NCI-H146 treated with DMSO at 0.1 percent for 48 hours (cell line): ENCODE measurements at regions not wholly inside any gene's neighbourhood (a gene's known extent, or its start where the extent isn't known, plus 50 kb on each side); places are given as distances from the start of the nearest gene placed in this dataset.

Experiments
- DNase-seq: peaks from one replicate; lab custom pipeline; 2025; ENCODE audit not compliant: unreplicated experiment; lab: John Stamatoyannopoulos, UW

- no peak for DNase-seq
Measured at GRCh38 chr6:167487749-167488664, 163.1 kb downstream of the TTLL2 start.

- no peak for DNase-seq
Measured at GRCh38 chr6:167491438-167492099, 166.7 kb downstream of the TTLL2 start.

GRCh38 chr6:167492100-167492449 is 167.2 kb downstream of the TTLL2 start:
- no peak for DNase-seq

GRCh38 chr6:167493310-167493709 is 168.4 kb downstream of the TTLL2 start:
- DNase-seq = no peak

- no peak for DNase-seq
Measured at GRCh38 chr6:167493976-167494697, 169.3 kb downstream of the TTLL2 start.

GRCh38 chr6:167494698-167495435 is 170.0 kb downstream of the TTLL2 start:
- DNase-seq = no peak

GRCh38 chr6:167495506-167496401 is 170.9 kb downstream of the TTLL2 start:
- no peak for DNase-seq

GRCh38 chr6:167496707-167497106 is 171.8 kb downstream of the TTLL2 start:
- no peak for DNase-seq

- no peak for DNase-seq
Measured at GRCh38 chr6:167497428-167498056, 172.7 kb downstream of the TTLL2 start.

GRCh38 chr6:167499161-167499660 is 174.3 kb downstream of the TTLL2 start:
- no peak for DNase-seq

- DNase-seq = no peak
Measured at GRCh38 chr6:167500961-167501360, 176.1 kb downstream of the TTLL2 start.

GRCh38 chr6:167501831-167502385 is 177.0 kb downstream of the TTLL2 start:
- DNase-seq = no peak

GRCh38 chr6:167502471-167502870 is 177.6 kb downstream of the TTLL2 start:
- DNase-seq = no peak

GRCh38 chr6:167504385-167504961 is 179.6 kb downstream of the TTLL2 start:
- DNase-seq = no peak

GRCh38 chr6:167505199-167505598 is 180.3 kb downstream of the TTLL2 start:
- no peak for DNase-seq

- no peak for DNase-seq
Measured at GRCh38 chr6:167505782-167506181, 180.9 kb downstream of the TTLL2 start.

- no peak for DNase-seq
Measured at GRCh38 chr6:167506443-167507301, 181.8 kb downstream of the TTLL2 start.
